Ovary (tissue), 7 donors: ENCODE measurements at regions not wholly inside any gene's neighbourhood (a gene's known extent, or its start where the extent isn't known, plus 50 kb on each side); places are given as distances from the start of the nearest gene placed in this dataset.

Experiments
- DNase-seq, 5 donors: peaks; one replicate each; pipeline ENCODE4 v3.0.0-alpha.2; 2019 to 2020
- H3K27ac ChIP-seq, 2 donors: fragments of 200-600 bp; one replicate each; pipeline versions ENCODE4 v1.5.1 to v1.8.0; 2019 to 2022
- H3K27me3 ChIP-seq: fragments of 200-600 bp; one replicate; pipeline ENCODE4 v1.8.0; 2022
- H3K36me3 ChIP-seq: fragments of 200-600 bp; sonication (generic); one replicate; pipeline ENCODE4 v1.5.1; 2019
- H3K4me1 ChIP-seq: one replicate; pipeline ENCODE4 v1.8.1; 2013; ENCODE audit warnings: mild to moderate bottlenecking, moderate library complexity; ENCODE audit not compliant: insufficient read depth
- H3K4me3 ChIP-seq: fragments of 200-600 bp; sonication (generic); one replicate; pipeline ENCODE4 v1.5.1; 2017
- H3K9me3 ChIP-seq, 2 donors: fragments of 200-600 bp in 1 of 2; sonication (generic) in 1 of 2; one replicate each; pipeline versions ENCODE4 v1.5.1 to v1.8.1; 2013 to 2019; ENCODE audit warnings: mild to moderate bottlenecking in 1 of 2, moderate library complexity in 1 of 2
- CTCF ChIP-seq, 3 donors: fragments of 450-650 bp in 2 of 3; fragments of 200-600 bp in 1 of 3; IDR thresholded peaks; one replicate each; pipeline versions ENCODE4 v1.5.1 to v1.8.0; 2016 to 2022; ENCODE audit warnings: antibody characterized with exemption in 3 of 3, mild to moderate bottlenecking in 1 of 3
- EP300 ChIP-seq: sonication (generic); formaldehyde crosslinking; IDR thresholded peaks from one replicate; pipeline ENCODE4 v1.6.1; 2017; ENCODE audit warnings: antibody characterized with exemption
- POLR2A ChIP-seq: fragments of 450-650 bp; IDR thresholded peaks from one replicate; pipeline ENCODE4 v1.6.1; 2017; ENCODE audit warnings: antibody characterized with exemption, mild to moderate bottlenecking, moderate library complexity
- WGBS, 3 donors: extraction: QIAGEN DNeasy Blood & Tissue Kit in 1 of 3; methylation state at CpG; one replicate each; pipeline versions ENCODE4 v1.1.5 to v1.1.7; 2013 to 2017; 5-methylcytosine and 5-hydroxymethylcytosine counted together
- intact Hi-C, 4 donors: fragments of 100-400 bp; cut with DNase I; formaldehyde crosslinking; loops; one replicate each; pipeline versions ENCODE4 v1.11.0 to v1.15.1; 2022 to 2023
- donor health status: DM: no; HTN: no; CAD: no; lungs with moderate emphysema.
- donor health status: DM: no; HTN: no; CAD: no.
- donor health status: Bipolar disorder and iron deficiency.
- donor health status: DM: no; HTN: no; CAD: no.
- donor health status: DM: yes; HTN: yes; CAD: no.

- no peak overlapping the region for H3K27ac ChIP-seq
- intact Hi-C loops = no loop called here
- TF ChIP-seq POLR2A (no peak), CTCF (IDR thresholded peaks at IDR 0.05) (no peak), EP300 (no peak)
Observed at GRCh38 chrX:13201605-13202219, 118.1 kb downstream of the ATXN3L start.

GRCh38 chrX:13200398-13200797, 119.5 kb downstream of the ATXN3L start:
- no peak overlapping the region for H3K4me3 ChIP-seq
- no peaks in the 10 kb centered on the region for H3K9me3 ChIP-seq
- intact Hi-C loops = no loop called here
- H3K36me3 ChIP-seq = no peaks in the 10 kb centered on the region
- no peaks in the 10 kb centered on the region for H3K27me3 ChIP-seq
- 62 to 74% (median 73%) methylated on average over 2 of the region's 2 CpGs for WGBS, 3 donors
- H3K4me1 ChIP-seq = no peaks in the 10 kb centered on the region
- TF ChIP-seq CTCF (IDR thresholded peaks at IDR 0.05) = no peak
- no peak for TF ChIP-seq POLR2A
- TF ChIP-seq EP300 = no peak
- no peak overlapping the region for H3K27ac ChIP-seq
- no peak for DNase-seq

More at GRCh38 chrX:13201605-13202219, 118.1 kb downstream of the ATXN3L start:
- WGBS, 3 donors = 69 to 75% (median 72%) methylated on average over 14 of the region's 14 CpGs
- H3K27me3 ChIP-seq = no peaks in the 10 kb centered on the region
- H3K4me3 ChIP-seq = no peak overlapping the region
- no peak for DNase-seq
- H3K36me3 ChIP-seq = no peaks in the 10 kb centered on the region
- H3K4me1 ChIP-seq = no peaks in the 10 kb centered on the region
- H3K9me3 ChIP-seq = no peaks in the 10 kb centered on the region

- DNase-seq = no peak
- H3K36me3 ChIP-seq = no peaks in the 10 kb centered on the region
- H3K27ac ChIP-seq = no peak overlapping the region
- no peak overlapping the region for H3K4me3 ChIP-seq
- no peaks in the 10 kb centered on the region for H3K9me3 ChIP-seq
- intact Hi-C loops = no loop called here
- 72 to 84% (median 72%) methylated on average over 3 of the region's 3 CpGs for WGBS, 3 donors
- H3K27me3 ChIP-seq = no peaks in the 10 kb centered on the region
- TF ChIP-seq POLR2A = no peak
- TF ChIP-seq CTCF (IDR thresholded peaks at IDR 0.05) = no peak
- no peaks in the 10 kb centered on the region for H3K4me1 ChIP-seq
Observed at GRCh38 chrX:13198762-13199064, 121.1 kb downstream of the ATXN3L start.

GRCh38 chrX:13198056-13198761, 121.6 kb downstream of the ATXN3L start:
- no peak overlapping the region for H3K4me3 ChIP-seq
- no peak for DNase-seq
- no peaks in the 10 kb centered on the region for H3K27me3 ChIP-seq
- intact Hi-C loops = no loop called here
- WGBS, 3 donors = 81 to 87% (median 83%) methylated on average over 4 of the region's 4 CpGs
- no peaks in the 10 kb centered on the region for H3K9me3 ChIP-seq
- H3K4me1 ChIP-seq = no peaks in the 10 kb centered on the region
- no peak overlapping the region for H3K27ac ChIP-seq
- TF ChIP-seq POLR2A (no peak), CTCF (IDR thresholded peaks at IDR 0.05) (no peak), EP300 (no peak)
- no peaks in the 10 kb centered on the region for H3K36me3 ChIP-seq
